Ascending aorta (tissue), 2 donors: ENCODE measurements at regions not wholly inside any gene's neighbourhood (a gene's known extent, or its start where the extent isn't known, plus 50 kb on each side); places are given as distances from the start of the nearest gene placed in this dataset.

Source experiments
- DNase-seq, 2 donors: peaks; one replicate each; pipeline ENCODE4 v3.0.0-alpha.2; 2019; ENCODE audit warnings: low spot score in 2 of 2
- H3K27ac ChIP-seq, 2 donors: fragments of 200-600 bp; sonication (generic); one replicate each; pipeline ENCODE4 v1.5.1; 2016 to 2017; ENCODE audit warnings: mild to moderate bottlenecking in 1 of 2
- H3K27me3 ChIP-seq: fragments of 200-600 bp; sonication (generic); one replicate; pipeline ENCODE4 v1.5.1; 2017
- H3K36me3 ChIP-seq, 2 donors: fragments of 200-600 bp; sonication (generic); one replicate each; pipeline ENCODE4 v1.5.1; 2016
- H3K4me1 ChIP-seq, 2 donors: fragments of 200-600 bp; sonication (generic); one replicate each; pipeline ENCODE4 v1.5.1; 2016 to 2017; ENCODE audit warnings: mild to moderate bottlenecking in 1 of 2
- H3K4me3 ChIP-seq, 2 donors: fragments of 200-600 bp; sonication (generic); one replicate each; pipeline ENCODE4 v1.5.1; 2016 to 2017; ENCODE audit warnings: mild to moderate bottlenecking in 1 of 2
- H3K9me3 ChIP-seq, 2 donors: fragments of 200-600 bp; sonication (generic); one replicate each; pipeline ENCODE4 v1.5.1; 2016
- CTCF ChIP-seq, 3 experiments: fragments of 200-600 bp in 2 of 3; fragments of 450-650 bp in 1 of 3; sonication (generic) in 2 of 3; IDR thresholded peaks; one replicate each; pipeline ENCODE4 v1.5.1; 2016 to 2019; ENCODE audit warnings: antibody characterized with exemption in 3 of 3, mild to moderate bottlenecking in 1 of 3, moderate library complexity in 1 of 3
- intact Hi-C: fragments of 100-400 bp; cut with DNase I; formaldehyde crosslinking; loops from one replicate; pipeline ENCODE4 v1.15.1; 2023

- H3K4me3 ChIP-seq: no peak overlapping the region
- intact Hi-C loops: no loop called here
- H3K4me1 ChIP-seq: no peaks in the 10 kb centered on the region
- H3K27ac ChIP-seq: no peak overlapping the region
- no peaks in the 10 kb centered on the region for H3K9me3 ChIP-seq
- H3K36me3 ChIP-seq: no peaks in the 10 kb centered on the region
- no peaks in the 10 kb centered on the region for H3K27me3 ChIP-seq
- no peak for TF ChIP-seq CTCF (IDR thresholded peaks at IDR 0.05)
- no peak for DNase-seq
Observed at GRCh38 chr4:110250023-110250387, 51.6 kb upstream of the ELOVL6 start.

- H3K27me3 ChIP-seq: no peaks in the 10 kb centered on the region
- H3K36me3 ChIP-seq: no peaks in the 10 kb centered on the region
- no peaks in the 10 kb centered on the region for H3K9me3 ChIP-seq
- intact Hi-C loops: no loop called here
- no peak overlapping the region for H3K4me3 ChIP-seq
- no peak for TF ChIP-seq CTCF (IDR thresholded peaks at IDR 0.05)
- DNase-seq: no peak
- no peaks in the 10 kb centered on the region for H3K4me1 ChIP-seq
- H3K27ac ChIP-seq: no peak overlapping the region
Observed at GRCh38 chr4:110248831-110249253, 50.4 kb upstream of the ELOVL6 start.
